Putamen (tissue), 1 donor: ENCODE measurements at regions not wholly inside any gene's neighbourhood (a gene's known extent, or its start where the extent isn't known, plus 50 kb on each side); places are given as distances from the start of the nearest gene placed in this dataset.

Source experiments
- DNase-seq: peaks from one replicate; pipeline ENCODE4 v3.0.0-alpha.2; 2016; ENCODE audit warnings: low spot score

- DNase-seq: no peak
Observed at GRCh38 chrX:68947882-68948605, 119.2 kb downstream of the EFNB1 start.

- no peak for DNase-seq
Observed at GRCh38 chrX:68945603-68946228, 116.9 kb downstream of the EFNB1 start.

- no peak for DNase-seq
Observed at GRCh38 chrX:68945081-68945602, 116.3 kb downstream of the EFNB1 start.

- DNase-seq: no peak
Observed at GRCh38 chrX:68944211-68944610, 115.4 kb downstream of the EFNB1 start.

GRCh38 chrX:68942840-68943239 is 114.0 kb downstream of the EFNB1 start:
- no peak for DNase-seq

GRCh38 chrX:68942104-68942503 is 113.3 kb downstream of the EFNB1 start:
- no peak for DNase-seq

- DNase-seq: no peak
Observed at GRCh38 chrX:68941385-68941952, 112.6 kb downstream of the EFNB1 start.

- DNase-seq: no peak
Observed at GRCh38 chrX:68940601-68941000, 111.8 kb downstream of the EFNB1 start.

- DNase-seq: no peak
Observed at GRCh38 chrX:68939868-68940267, 111.0 kb downstream of the EFNB1 start.

- DNase-seq: no peak
Observed at GRCh38 chrX:68938244-68939004, 109.6 kb downstream of the EFNB1 start.

- DNase-seq: no peak
Observed at GRCh38 chrX:68937581-68937980, 108.8 kb downstream of the EFNB1 start.

- no peak for DNase-seq
Observed at GRCh38 chrX:68936608-68937007, 107.8 kb downstream of the EFNB1 start.

- DNase-seq: no peak
Observed at GRCh38 chrX:68936126-68936525, 107.3 kb downstream of the EFNB1 start.

GRCh38 chrX:68935362-68935761 is 106.5 kb downstream of the EFNB1 start:
- DNase-seq: no peak

- DNase-seq: no peak
Observed at GRCh38 chrX:68934922-68935321, 106.1 kb downstream of the EFNB1 start.

- no peak for DNase-seq
Observed at GRCh38 chrX:68934421-68934820, 105.6 kb downstream of the EFNB1 start.

GRCh38 chrX:68932611-68933010 is 103.8 kb downstream of the EFNB1 start:
- no peak for DNase-seq

- no peak for DNase-seq
Observed at GRCh38 chrX:68931345-68931744, 102.5 kb downstream of the EFNB1 start.

GRCh38 chrX:68930542-68931317 is 101.9 kb downstream of the EFNB1 start:
- DNase-seq: no peak

- DNase-seq: no peak
Observed at GRCh38 chrX:68929332-68930150, 100.7 kb downstream of the EFNB1 start.

- no peak for DNase-seq
Observed at GRCh38 chrX:68928401-68928800, 99.6 kb downstream of the EFNB1 start.
